ENCODE measurements at regions not wholly inside any gene's neighbourhood (a gene's known extent, or its start where the extent isn't known, plus 50 kb on each side); places are given as distances from the start of the nearest gene placed in this dataset.

DNA sequence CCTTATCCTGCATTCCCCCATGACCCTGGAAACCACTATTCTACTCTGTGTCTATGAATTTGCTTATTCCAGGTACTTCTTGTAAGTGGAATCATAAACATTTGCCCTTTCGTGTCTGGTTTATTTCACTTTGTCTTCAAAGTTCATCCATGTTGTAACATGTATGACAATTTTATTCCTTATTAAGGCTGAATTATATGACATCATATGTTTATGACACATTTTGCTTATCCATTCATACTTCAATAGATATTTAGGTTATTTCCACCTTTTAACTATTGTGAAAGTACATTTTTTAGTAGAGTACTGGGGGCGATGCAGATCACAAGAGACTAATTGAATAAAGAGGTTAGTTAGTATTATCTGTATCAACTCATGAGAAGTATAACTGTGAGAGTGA, 591.6 kb downstream of the UTRN start:
- 95% methylated on average over 2 of the region's 2 CpGs for WGBS
- no peaks in the 10 kb centered on the region for H3K27me3 ChIP-seq (ENCODE audit: control insufficient read depth in 2 of 2, insufficient read depth in 1 of 2, low read length in 1 of 2)
- H3K4me1 ChIP-seq (ENCODE audit: control insufficient read depth in 2 of 2, insufficient read depth in 2 of 2, low read length in 2 of 2): peaks cover 0 to 4% of the 10 kb centered on the region in 2 donors
- no peak for DNase-seq (ENCODE audit: low read depth in 6 of 9, low spot score in 9 of 9)
- no peaks in the 10 kb centered on the region for H3K36me3 ChIP-seq (ENCODE audit: control insufficient read depth in 2 of 2, insufficient read depth in 2 of 2, low read length in 1 of 2)
- H3K4me3 ChIP-seq (ENCODE audit: low read length in 2 of 2): no peak overlapping the region
- no peak overlapping the region for H3K27ac ChIP-seq (ENCODE audit: low read depth in 1 of 2, low read length in 1 of 2)
- no peaks in the 10 kb centered on the region for H3K9me3 ChIP-seq (ENCODE audit: control insufficient read depth in 2 of 2, insufficient read depth in 1 of 2, low read length in 1 of 2)

GRCh38 chr6:144877118-144877517, 592.0 kb downstream of the UTRN start:
- Histone ChIP-seq H3K27me3 (ENCODE audit: control insufficient read depth in 2 of 2, insufficient read depth in 1 of 2, low read length in 1 of 2) (no peaks in the 10 kb centered on the region), H3K27ac (ENCODE audit: low read depth in 1 of 2, low read length in 1 of 2) (no peak overlapping the region), H3K9me3 (ENCODE audit: control insufficient read depth in 2 of 2, insufficient read depth in 1 of 2, low read length in 1 of 2) (no peaks in the 10 kb centered on the region), H3K36me3 (ENCODE audit: control insufficient read depth in 2 of 2, insufficient read depth in 2 of 2, low read length in 1 of 2) (no peaks in the 10 kb centered on the region), H3K4me3 (ENCODE audit: low read length in 2 of 2) (no peak overlapping the region), H3K4me1 (ENCODE audit: control insufficient read depth in 2 of 2, insufficient read depth in 2 of 2, low read length in 2 of 2) (peaks cover 0 to 4% of the 10 kb centered on the region in 2 donors)
- 89% methylated on average over 1 of the region's 1 CpG for WGBS
- no peak for DNase-seq (ENCODE audit: low read depth in 6 of 9, low spot score in 9 of 9)

DNA sequence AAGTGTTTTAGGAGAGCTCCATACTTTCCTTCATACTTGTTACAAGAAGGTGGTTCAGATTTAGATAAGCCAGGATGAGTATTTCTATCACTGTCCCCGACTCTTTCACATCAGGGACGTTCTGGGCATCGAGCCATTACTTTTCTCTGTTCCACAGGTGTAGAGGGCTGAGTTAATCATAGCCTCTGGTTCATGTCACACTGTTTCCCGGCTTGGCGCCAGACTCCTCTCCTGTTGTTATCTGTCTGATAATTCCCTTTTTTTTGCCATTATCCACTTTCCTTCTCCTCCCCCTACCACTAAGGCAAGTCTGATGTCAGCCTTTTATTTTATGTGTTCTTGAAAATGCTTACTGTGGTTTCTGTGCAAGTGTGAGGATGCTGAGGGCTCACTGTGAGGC, 593.4 kb downstream of the UTRN start:
- H3K36me3 ChIP-seq (ENCODE audit: control insufficient read depth in 2 of 2, insufficient read depth in 2 of 2, low read length in 1 of 2): no peaks in the 10 kb centered on the region
- no peak overlapping the region for H3K4me3 ChIP-seq (ENCODE audit: low read length in 2 of 2)
- no peak for DNase-seq (ENCODE audit: low read depth in 6 of 9, low spot score in 9 of 9)
- H3K9me3 ChIP-seq (ENCODE audit: control insufficient read depth in 2 of 2, insufficient read depth in 1 of 2, low read length in 1 of 2): no peaks in the 10 kb centered on the region
- 92% methylated on average over 5 of the region's 5 CpGs for whole genome bisulfite sequencing
- no peaks in the 10 kb centered on the region for H3K27me3 ChIP-seq (ENCODE audit: control insufficient read depth in 2 of 2, insufficient read depth in 1 of 2, low read length in 1 of 2)
- no peak overlapping the region for H3K27ac ChIP-seq (ENCODE audit: low read depth in 1 of 2, low read length in 1 of 2)
- peaks cover 0 to 4% of the 10 kb centered on the region in 2 donors for H3K4me1 ChIP-seq (ENCODE audit: control insufficient read depth in 2 of 2, insufficient read depth in 2 of 2, low read length in 2 of 2)

- WGBS: 92% methylated on average over 3 of the region's 3 CpGs
- H3K36me3 ChIP-seq (ENCODE audit: control insufficient read depth in 2 of 2, insufficient read depth in 2 of 2, low read length in 1 of 2): no peaks in the 10 kb centered on the region
- H3K4me3 ChIP-seq (ENCODE audit: low read length in 2 of 2): no peak overlapping the region
- no peak for DNase-seq (ENCODE audit: low read depth in 6 of 9, low spot score in 9 of 9)
- H3K4me1 ChIP-seq (ENCODE audit: control insufficient read depth in 2 of 2, insufficient read depth in 2 of 2, low read length in 2 of 2): peaks cover 0 to 4% of the 10 kb centered on the region in 2 donors
- no peaks in the 10 kb centered on the region for H3K27me3 ChIP-seq (ENCODE audit: control insufficient read depth in 2 of 2, insufficient read depth in 1 of 2, low read length in 1 of 2)
- no peaks in the 10 kb centered on the region for H3K9me3 ChIP-seq (ENCODE audit: control insufficient read depth in 2 of 2, insufficient read depth in 1 of 2, low read length in 1 of 2)
- no peak overlapping the region for H3K27ac ChIP-seq (ENCODE audit: low read depth in 1 of 2, low read length in 1 of 2)
Observed at GRCh38 chr6:144879436-144879835, 594.3 kb downstream of the UTRN start.

GRCh38 chr6:144882425-144882824, 597.3 kb downstream of the UTRN start:
- H3K36me3 ChIP-seq (ENCODE audit: control insufficient read depth in 2 of 2, insufficient read depth in 2 of 2, low read length in 1 of 2): no peaks in the 10 kb centered on the region
- DNase-seq (ENCODE audit: low read depth in 6 of 9, low spot score in 9 of 9): no peak
- no peaks in the 10 kb centered on the region for H3K27me3 ChIP-seq (ENCODE audit: control insufficient read depth in 2 of 2, insufficient read depth in 1 of 2, low read length in 1 of 2)
- no peak overlapping the region for H3K27ac ChIP-seq (ENCODE audit: low read depth in 1 of 2, low read length in 1 of 2)
- WGBS: 79% methylated on average over 4 of the region's 4 CpGs
- H3K9me3 ChIP-seq (ENCODE audit: control insufficient read depth in 2 of 2, insufficient read depth in 1 of 2, low read length in 1 of 2): no peaks in the 10 kb centered on the region
- H3K4me3 ChIP-seq (ENCODE audit: low read length in 2 of 2): no peak overlapping the region
- H3K4me1 ChIP-seq (ENCODE audit: control insufficient read depth in 2 of 2, insufficient read depth in 2 of 2, low read length in 2 of 2): peaks cover 0 to 4% of the 10 kb centered on the region in 2 donors

GRCh38 chr6:144883915-144884314, 598.8 kb downstream of the UTRN start:
- Histone ChIP-seq H3K27me3 (ENCODE audit: control insufficient read depth in 2 of 2, insufficient read depth in 1 of 2, low read length in 1 of 2) (no peaks in the 10 kb centered on the region), H3K36me3 (ENCODE audit: control insufficient read depth in 2 of 2, insufficient read depth in 2 of 2, low read length in 1 of 2) (no peaks in the 10 kb centered on the region), H3K4me1 (ENCODE audit: control insufficient read depth in 2 of 2, insufficient read depth in 2 of 2, low read length in 2 of 2) (no peaks in the 10 kb centered on the region), H3K4me3 (ENCODE audit: low read length in 2 of 2) (no peak overlapping the region), H3K9me3 (ENCODE audit: control insufficient read depth in 2 of 2, insufficient read depth in 1 of 2, low read length in 1 of 2) (no peaks in the 10 kb centered on the region), H3K27ac (ENCODE audit: low read depth in 1 of 2, low read length in 1 of 2) (no peak overlapping the region)
- DNase-seq (ENCODE audit: low read depth in 6 of 9, low spot score in 9 of 9): no peak
- 91% methylated on average over 2 of the region's 2 CpGs for WGBS

GRCh38 chr6:144885817-144886216, 600.7 kb downstream of the UTRN start:
- no peak overlapping the region for H3K4me3 ChIP-seq (ENCODE audit: low read length in 2 of 2)
- no peaks in the 10 kb centered on the region for H3K9me3 ChIP-seq (ENCODE audit: control insufficient read depth in 2 of 2, insufficient read depth in 1 of 2, low read length in 1 of 2)
- 84% methylated on average over 3 of the region's 3 CpGs for WGBS
- no peak for DNase-seq (ENCODE audit: low read depth in 6 of 9, low spot score in 9 of 9)
- no peaks in the 10 kb centered on the region for H3K36me3 ChIP-seq (ENCODE audit: control insufficient read depth in 2 of 2, insufficient read depth in 2 of 2, low read length in 1 of 2)
- no peaks in the 10 kb centered on the region for H3K27me3 ChIP-seq (ENCODE audit: control insufficient read depth in 2 of 2, insufficient read depth in 1 of 2, low read length in 1 of 2)
- H3K4me1 ChIP-seq (ENCODE audit: control insufficient read depth in 2 of 2, insufficient read depth in 2 of 2, low read length in 2 of 2): no peaks in the 10 kb centered on the region
- no peak overlapping the region for H3K27ac ChIP-seq (ENCODE audit: low read depth in 1 of 2, low read length in 1 of 2)

GRCh38 chr6:144886682-144887081, 601.5 kb downstream of the UTRN start:
- no peak for DNase-seq (ENCODE audit: low read depth in 6 of 9, low spot score in 9 of 9)
- H3K36me3 ChIP-seq (ENCODE audit: control insufficient read depth in 2 of 2, insufficient read depth in 2 of 2, low read length in 1 of 2): no peaks in the 10 kb centered on the region
- H3K27ac ChIP-seq (ENCODE audit: low read depth in 1 of 2, low read length in 1 of 2): no peak overlapping the region
- H3K4me3 ChIP-seq (ENCODE audit: low read length in 2 of 2): no peak overlapping the region
- H3K27me3 ChIP-seq (ENCODE audit: control insufficient read depth in 2 of 2, insufficient read depth in 1 of 2, low read length in 1 of 2): no peaks in the 10 kb centered on the region
- WGBS: 26% methylated on average over 1 of the region's 1 CpG
- H3K9me3 ChIP-seq (ENCODE audit: control insufficient read depth in 2 of 2, insufficient read depth in 1 of 2, low read length in 1 of 2): no peaks in the 10 kb centered on the region
- H3K4me1 ChIP-seq (ENCODE audit: control insufficient read depth in 2 of 2, insufficient read depth in 2 of 2, low read length in 2 of 2): no peaks in the 10 kb centered on the region

DNA sequence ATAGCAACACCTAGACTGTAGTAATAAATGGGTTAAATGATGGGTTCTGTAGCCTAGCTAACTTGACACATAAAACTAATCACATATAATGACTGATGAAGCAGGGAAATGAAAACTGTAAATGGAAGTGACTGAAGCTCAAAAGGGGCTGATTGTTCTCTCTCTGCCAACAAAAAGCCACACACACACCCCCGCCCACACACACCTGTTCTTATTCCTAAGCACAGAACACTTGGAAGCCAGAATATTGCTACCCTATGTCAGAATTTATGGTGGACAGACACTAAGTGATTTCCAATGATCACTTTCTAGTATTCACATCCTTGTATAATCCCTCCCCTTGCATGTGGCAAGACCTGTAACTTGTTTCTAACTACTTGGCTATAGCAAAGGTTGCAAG, 603.5 kb downstream of the UTRN start:
- Histone ChIP-seq H3K27me3 (ENCODE audit: control insufficient read depth in 2 of 2, insufficient read depth in 1 of 2, low read length in 1 of 2) (no peaks in the 10 kb centered on the region), H3K4me3 (ENCODE audit: low read length in 2 of 2) (no peak overlapping the region), H3K9me3 (ENCODE audit: control insufficient read depth in 2 of 2, insufficient read depth in 1 of 2, low read length in 1 of 2) (no peaks in the 10 kb centered on the region), H3K27ac (ENCODE audit: low read depth in 1 of 2, low read length in 1 of 2) (no peak overlapping the region), H3K36me3 (ENCODE audit: control insufficient read depth in 2 of 2, insufficient read depth in 2 of 2, low read length in 1 of 2) (no peaks in the 10 kb centered on the region), H3K4me1 (ENCODE audit: control insufficient read depth in 2 of 2, insufficient read depth in 2 of 2, low read length in 2 of 2) (no peaks in the 10 kb centered on the region)
- WGBS: 87% methylated on average over 1 of the region's 1 CpG
- no peak for DNase-seq (ENCODE audit: low read depth in 6 of 9, low spot score in 9 of 9)

- no peaks in the 10 kb centered on the region for H3K27me3 ChIP-seq (ENCODE audit: control insufficient read depth in 2 of 2, insufficient read depth in 1 of 2, low read length in 1 of 2)
- 96% methylated on average over 2 of the region's 2 CpGs for WGBS
- H3K4me3 ChIP-seq (ENCODE audit: low read length in 2 of 2): no peak overlapping the region
Observed at GRCh38 chr6:144893680-144894151, 608.6 kb downstream of the UTRN start.

More at GRCh38 chr6:144893680-144894151, 608.6 kb downstream of the UTRN start:
- Histone ChIP-seq H3K36me3 (ENCODE audit: control insufficient read depth in 2 of 2, insufficient read depth in 2 of 2, low read length in 1 of 2) (no peaks in the 10 kb centered on the region), H3K27ac (ENCODE audit: low read depth in 1 of 2, low read length in 1 of 2) (no peak overlapping the region), H3K4me1 (ENCODE audit: control insufficient read depth in 2 of 2, insufficient read depth in 2 of 2, low read length in 2 of 2) (peaks cover 0 to 4% of the 10 kb centered on the region in 2 donors), H3K9me3 (ENCODE audit: control insufficient read depth in 2 of 2, insufficient read depth in 1 of 2, low read length in 1 of 2) (no peaks in the 10 kb centered on the region)
- no peak for DNase-seq (ENCODE audit: low read depth in 6 of 9, low spot score in 9 of 9)
